RWPE1 (cell line): ENCODE measurements at regions not wholly inside any gene's neighbourhood (a gene's known extent, or its start where the extent isn't known, plus 50 kb on each side); places are given as distances from the start of the nearest gene placed in this dataset.

Source experiments
- CTCF ChIA-PET: fragments of 350-600 bp; sonication (Branson Sonifier 250); formaldehyde crosslinking; extraction: SDS; loops from one replicate; lab custom pipeline; 2021; lab: Yijun Ruan, JAX
- POLR2A ChIA-PET: fragments of 400-600 bp; formaldehyde crosslinking; extraction: SDS; loops from one replicate; lab custom pipeline; 2020; ENCODE audit warnings: antibody characterized with exemption; ENCODE audit not compliant: low non-redundant PET; lab: Yijun Ruan, JAX
- DNase-seq: peaks from one replicate; pipeline ENCODE4 v3.0.0; 2012; ENCODE audit warnings: low spot score
- H3K27ac ChIP-seq: fragments of 450-650 bp; 2 replicates; pipeline ENCODE4 v1.5.1; 2017
- TF ChIP-seq, protein P1 (sequence below): fragments of 450-650 bp; conservative IDR thresholded peaks from 2 replicates; pipeline ENCODE4 v1.5.1; 2017; ENCODE audit warnings: low read depth, mild to moderate bottlenecking

DNA sequence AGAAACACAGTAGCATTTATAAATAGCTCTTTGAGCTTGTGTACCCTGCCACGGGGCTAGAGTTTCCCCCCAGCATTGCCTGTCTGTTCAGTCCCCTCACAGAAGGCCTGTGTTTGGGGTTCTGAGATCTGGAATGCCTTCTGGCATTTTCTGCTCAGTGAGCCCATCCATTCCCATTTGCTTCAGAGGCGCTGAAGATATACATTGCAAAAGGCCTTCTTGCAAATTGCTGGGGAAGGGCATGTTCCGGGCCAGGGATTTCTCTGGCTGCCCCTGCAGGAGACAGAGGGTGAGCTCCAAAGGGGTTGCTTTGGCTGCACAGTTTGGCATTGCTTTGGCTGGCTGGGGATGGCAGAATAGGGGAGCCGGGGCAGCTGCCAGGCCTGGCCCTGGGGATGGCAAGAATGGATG is 308.4 kb downstream of the MSX2 start:
- no peak overlapping the region for H3K27ac ChIP-seq
- POLR2A ChIA-PET, result no interaction called here
- CTCF ChIA-PET, result no interaction called here
- TF ChIP-seq, protein P1, sequence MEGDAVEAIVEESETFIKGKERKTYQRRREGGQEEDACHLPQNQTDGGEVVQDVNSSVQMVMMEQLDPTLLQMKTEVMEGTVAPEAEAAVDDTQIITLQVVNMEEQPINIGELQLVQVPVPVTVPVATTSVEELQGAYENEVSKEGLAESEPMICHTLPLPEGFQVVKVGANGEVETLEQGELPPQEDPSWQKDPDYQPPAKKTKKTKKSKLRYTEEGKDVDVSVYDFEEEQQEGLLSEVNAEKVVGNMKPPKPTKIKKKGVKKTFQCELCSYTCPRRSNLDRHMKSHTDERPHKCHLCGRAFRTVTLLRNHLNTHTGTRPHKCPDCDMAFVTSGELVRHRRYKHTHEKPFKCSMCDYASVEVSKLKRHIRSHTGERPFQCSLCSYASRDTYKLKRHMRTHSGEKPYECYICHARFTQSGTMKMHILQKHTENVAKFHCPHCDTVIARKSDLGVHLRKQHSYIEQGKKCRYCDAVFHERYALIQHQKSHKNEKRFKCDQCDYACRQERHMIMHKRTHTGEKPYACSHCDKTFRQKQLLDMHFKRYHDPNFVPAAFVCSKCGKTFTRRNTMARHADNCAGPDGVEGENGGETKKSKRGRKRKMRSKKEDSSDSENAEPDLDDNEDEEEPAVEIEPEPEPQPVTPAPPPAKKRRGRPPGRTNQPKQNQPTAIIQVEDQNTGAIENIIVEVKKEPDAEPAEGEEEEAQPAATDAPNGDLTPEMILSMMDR, result no peak
- no peak for DNase-seq

GRCh38 chr5:175032013-175032412 is 307.6 kb downstream of the MSX2 start:
- no peak overlapping the region for H3K27ac ChIP-seq
- no peak for DNase-seq
- POLR2A ChIA-PET, result no interaction called here
- TF ChIP-seq, protein P1, result no peak
- CTCF ChIA-PET, result no interaction called here

- no peak for DNase-seq
- TF ChIP-seq, protein P1, result no peak
- CTCF ChIA-PET, result no interaction called here
- POLR2A ChIA-PET, result no interaction called here
- H3K27ac ChIP-seq, result no peak overlapping the region
Measured at GRCh38 chr5:175027390-175027789, 303.0 kb downstream of the MSX2 start.

GRCh38 chr5:175025077-175025476 is 300.7 kb downstream of the MSX2 start:
- POLR2A ChIA-PET, result no interaction called here
- DNase-seq, result no peak
- TF ChIP-seq, protein P1, result no peak
- CTCF ChIA-PET, result interaction anchor here (0.6 to 0.9 kb wide), 2 partner anchors 11 to 14 kb away, joined by 3 to 4 read pairs; no protein-coding TSS in a partner anchor
- H3K27ac ChIP-seq, result peak overlapping the region; percentile 44; the same call in 1 of the 2 replicates

DNA sequence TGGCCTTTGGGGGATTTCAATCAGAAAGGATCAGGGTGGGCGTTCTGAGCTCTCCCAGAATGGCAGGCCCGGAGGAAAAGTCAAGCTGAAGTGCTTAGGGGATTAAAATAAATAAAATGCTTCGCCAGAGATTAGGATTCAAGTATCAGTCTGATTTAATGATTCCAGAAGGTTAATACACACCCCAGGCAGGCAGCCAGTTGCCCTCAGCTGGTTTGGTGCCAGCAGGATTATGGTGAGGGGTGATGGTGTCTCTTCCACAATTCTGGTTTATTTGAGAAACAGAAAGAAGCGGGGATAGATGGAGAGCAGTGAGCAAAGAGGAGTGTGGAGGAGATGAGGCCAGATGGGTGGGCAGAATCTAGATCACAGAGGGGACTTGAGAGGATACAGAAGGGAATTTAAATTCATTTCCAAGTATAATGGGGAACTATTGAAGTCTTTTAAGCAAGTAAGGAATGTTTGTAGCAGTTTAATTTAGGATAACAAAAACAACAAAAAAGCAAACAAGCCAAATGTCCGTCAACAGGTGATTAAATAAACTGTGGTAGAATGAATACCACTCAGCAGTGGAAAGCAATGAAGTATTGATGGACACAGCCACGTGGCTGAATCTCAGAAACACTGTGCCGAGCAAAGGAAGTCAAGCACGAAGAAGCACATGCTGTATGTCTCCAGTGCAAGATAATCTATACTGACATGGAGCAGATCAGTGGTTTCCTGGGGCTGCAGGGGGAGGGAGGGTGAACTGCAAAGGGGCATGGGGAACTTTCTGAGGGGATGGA is 297.7 kb downstream of the MSX2 start:
- ChIA-PET CTCF (no interaction called here), POLR2A (no interaction called here)
- H3K27ac ChIP-seq, result no peak overlapping the region
- TF ChIP-seq, protein P1, result no peak
- no peak for DNase-seq

DNA sequence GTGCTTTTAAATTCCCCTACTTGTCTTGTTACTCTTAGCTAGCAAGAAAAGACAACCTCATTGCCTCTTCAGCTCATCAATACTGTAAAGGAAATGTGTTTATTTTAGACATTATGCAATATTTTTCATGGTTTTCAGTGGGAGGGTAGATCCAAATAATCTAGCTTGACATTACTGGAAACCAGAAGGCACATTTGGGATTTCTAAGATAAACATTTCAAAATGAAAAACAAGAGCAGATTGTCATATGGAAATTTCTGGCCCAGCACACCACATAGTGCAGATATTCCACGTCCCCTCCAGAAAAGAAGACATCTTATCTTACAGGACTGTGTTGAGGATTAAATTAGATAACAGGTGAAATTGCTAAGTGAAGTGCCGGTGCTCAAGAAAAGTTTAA is 296.9 kb downstream of the MSX2 start:
- ChIA-PET CTCF (no interaction called here), POLR2A (no interaction called here)
- no peak for DNase-seq
- no peak overlapping the region for H3K27ac ChIP-seq
- TF ChIP-seq, protein P1, result no peak
